B cell (primary cell): ENCODE measurements at regions not wholly inside any gene's neighbourhood (a gene's known extent, or its start where the extent isn't known, plus 50 kb on each side); places are given as distances from the start of the nearest gene placed in this dataset.

Experiments
- ATAC-seq: fragments of 200-7000 bp; cut with Tn5 transposase; one replicate; pipeline ENCODE4 v1.10.0; 2021; ENCODE audit warnings: low read depth, mild to moderate bottlenecking, moderate number of reproducible peaks, moderate library complexity
- CTCF ChIA-PET: fragments of 350-600 bp; sonication (Branson Sonifier 250); formaldehyde crosslinking; loops from one replicate; lab custom pipeline; 2021; ENCODE audit warnings: antibody characterized with exemption, inconsistent platforms; lab: Charles Lee
- POLR2A ChIA-PET: fragments of 350-600 bp; sonication (Branson Sonifier 250); formaldehyde crosslinking; loops from one replicate; lab custom pipeline; 2021; ENCODE audit warnings: antibody characterized with exemption; lab: Charles Lee
- DNase-seq: peaks from one replicate; pipeline ENCODE4 v3.0.0; 2013
- H2AFZ ChIP-seq: 2 replicates; pipeline ENCODE4 v1.6.1; 2012; ENCODE audit warnings: mild to moderate bottlenecking, low read depth, low read length; ENCODE audit not compliant: insufficient read depth, poor library complexity, severe bottlenecking
- H3K27ac ChIP-seq, 2 donors: 1 replicate in 1 of 2; 2 replicates in 1 of 2; pipeline ENCODE4 v1.5.1; 2012 to 2013; ENCODE audit warnings: low read length in 2 of 2, mild to moderate bottlenecking in 2 of 2, moderate library complexity in 1 of 2
- H3K27me3 ChIP-seq, 4 experiments: fragments of 200-600 bp in 1 of 4; sonication (generic) in 1 of 4; replicated peaks in 1 of 4; 1 replicate in 2 of 4; 2 replicates in 2 of 4; pipeline versions ENCODE4 v1.6.1 to v1.7.0; 2013 to 2016; ENCODE audit warnings: low read length in 3 of 4, mild to moderate bottlenecking in 2 of 4, mixed read lengths in 1 of 4, moderate library complexity in 1 of 4; ENCODE audit not compliant: insufficient read depth in 4 of 4, control insufficient read depth in 3 of 4; ENCODE audit errors: control extremely low read depth in 1 of 4
- H3K36me3 ChIP-seq, 2 experiments: replicated peaks in 1 of 2; 1 replicate in 1 of 2; 2 replicates in 1 of 2; pipeline versions ENCODE4 v1.6.1 to v1.7.1; 2013; ENCODE audit warnings: low read length in 1 of 2; ENCODE audit not compliant: insufficient read depth in 2 of 2, control insufficient read depth in 1 of 2; ENCODE audit errors: control extremely low read depth in 1 of 2, extremely low read depth in 1 of 2
- H3K4me1 ChIP-seq, 2 donors: fragments of 200-600 bp in 1 of 2; sonication (generic) in 1 of 2; 1 replicate in 1 of 2; 2 replicates in 1 of 2; pipeline versions ENCODE4 v1.5.1 to v1.6.1; 2013 to 2017; ENCODE audit warnings: low read length in 2 of 2; ENCODE audit not compliant: control insufficient read depth in 2 of 2, insufficient read depth in 2 of 2
- H3K4me2 ChIP-seq: replicated peaks from 2 replicates; pipeline ENCODE3; 2012; ENCODE audit warnings: mild to moderate bottlenecking, low read depth, low read length; ENCODE audit not compliant: poor library complexity, severe bottlenecking
- H3K4me3 ChIP-seq, 5 experiments: fragments of 200-600 bp in 1 of 5; sonication (generic) in 1 of 5; 1 replicate in 3 of 5; 2 replicates in 2 of 5; pipeline versions ENCODE4 v1.5.1 to v1.7.0; 2011 to 2016; ENCODE audit warnings: low read length in 4 of 5, mild to moderate bottlenecking in 4 of 5, low read depth in 2 of 5, control low read depth in 1 of 5, moderate library complexity in 1 of 5; ENCODE audit not compliant: insufficient read depth in 1 of 5; ENCODE audit errors: control extremely low read depth in 1 of 5, extremely low read depth in 1 of 5
- H3K79me2 ChIP-seq: fragments of 200-600 bp; sonication (generic); one replicate; pipeline ENCODE4 v1.6.0; 2016; ENCODE audit warnings: low read length; ENCODE audit not compliant: control insufficient read depth, insufficient read depth
- H3K9ac ChIP-seq: fragments of 200-600 bp; sonication (generic); 2 replicates; pipeline ENCODE4 v1.6.1; 2017; ENCODE audit warnings: mild to moderate bottlenecking, low read length, moderate library complexity
- H3K9me3 ChIP-seq, 3 donors: one replicate each; pipeline versions ENCODE4 v1.6.1 to v1.7.1; 2013; ENCODE audit warnings: low read length in 2 of 3; ENCODE audit not compliant: control insufficient read depth in 2 of 3, insufficient read depth in 1 of 3; ENCODE audit errors: control extremely low read depth in 1 of 3
- H4K20me1 ChIP-seq: 2 replicates; pipeline ENCODE4 v1.6.0; 2012; ENCODE audit warnings: mild to moderate bottlenecking, low read length; ENCODE audit not compliant: insufficient read depth, control insufficient read depth, poor library complexity, severe bottlenecking
- H3K27ac Mint-ChIP-seq: one replicate; pipeline ENCODE4 v1.8.0; 2021; ENCODE audit warnings: mixed read lengths
- H3K27me3 Mint-ChIP-seq: one replicate; pipeline ENCODE4 v1.8.0; 2021; ENCODE audit warnings: mixed read lengths
- H3K4me1 Mint-ChIP-seq: one replicate; pipeline ENCODE4 v1.8.0; 2021; ENCODE audit warnings: mixed read lengths
- H3K4me3 Mint-ChIP-seq: one replicate; pipeline ENCODE4 v1.8.0; 2021; ENCODE audit warnings: mixed read lengths
- H3K9me3 Mint-ChIP-seq: one replicate; pipeline ENCODE4 v1.8.0; 2022; ENCODE audit warnings: mixed read lengths; ENCODE audit not compliant: insufficient read depth
- EZH2 ChIP-seq: IDR thresholded peaks from 2 replicates; pipeline ENCODE4 v1.6.1; 2012; ENCODE audit warnings: borderline replicate concordance, low read depth, mild to moderate bottlenecking, moderate library complexity, low read length; ENCODE audit not compliant: insufficient read depth, poor library complexity, severe bottlenecking
- WGBS: methylation state at CpG from one replicate; pipeline ENCODE4 v1.1.5; 2013; ENCODE audit warnings: missing lambda C conversion rate; ENCODE audit not compliant: insufficient coverage; 5-methylcytosine and 5-hydroxymethylcytosine counted together
- intact Hi-C: fragments of 100-400 bp; cut with micrococcal nuclease; formaldehyde crosslinking; loops from one replicate; pipeline ENCODE4 v1.10.0; 2022
- TF ChIP-seq, protein P1 (sequence below): fragments of 200-600 bp; IDR thresholded peaks from one replicate; pipeline ENCODE4 v1.8.0; 2022; ENCODE audit warnings: antibody characterized with exemption, mild to moderate bottlenecking

GRCh38 chr13:109642358-109642757, 144.0 kb downstream of the IRS2 start:
- TF ChIP-seq EZH2: no peak
- TF ChIP-seq, protein P1, sequence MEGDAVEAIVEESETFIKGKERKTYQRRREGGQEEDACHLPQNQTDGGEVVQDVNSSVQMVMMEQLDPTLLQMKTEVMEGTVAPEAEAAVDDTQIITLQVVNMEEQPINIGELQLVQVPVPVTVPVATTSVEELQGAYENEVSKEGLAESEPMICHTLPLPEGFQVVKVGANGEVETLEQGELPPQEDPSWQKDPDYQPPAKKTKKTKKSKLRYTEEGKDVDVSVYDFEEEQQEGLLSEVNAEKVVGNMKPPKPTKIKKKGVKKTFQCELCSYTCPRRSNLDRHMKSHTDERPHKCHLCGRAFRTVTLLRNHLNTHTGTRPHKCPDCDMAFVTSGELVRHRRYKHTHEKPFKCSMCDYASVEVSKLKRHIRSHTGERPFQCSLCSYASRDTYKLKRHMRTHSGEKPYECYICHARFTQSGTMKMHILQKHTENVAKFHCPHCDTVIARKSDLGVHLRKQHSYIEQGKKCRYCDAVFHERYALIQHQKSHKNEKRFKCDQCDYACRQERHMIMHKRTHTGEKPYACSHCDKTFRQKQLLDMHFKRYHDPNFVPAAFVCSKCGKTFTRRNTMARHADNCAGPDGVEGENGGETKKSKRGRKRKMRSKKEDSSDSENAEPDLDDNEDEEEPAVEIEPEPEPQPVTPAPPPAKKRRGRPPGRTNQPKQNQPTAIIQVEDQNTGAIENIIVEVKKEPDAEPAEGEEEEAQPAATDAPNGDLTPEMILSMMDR: no peak
- intact Hi-C loops: no loop called here
- DNase-seq: no peak
- no peak overlapping the region for H2AFZ ChIP-seq
- no peaks in the 10 kb centered on the region for H3K79me2 ChIP-seq
- no peaks in the 10 kb centered on the region for H4K20me1 ChIP-seq
- ChIA-PET CTCF (no interaction called here), POLR2A (no interaction called here)
- no peaks in the 10 kb centered on the region for H3K4me1 ChIP-seq
- Mint-ChIP-seq H3K9me3 (peaks cover 18% of the 10 kb centered on the region), H3K4me1 (peaks cover 3% of the 10 kb centered on the region), H3K27ac (no peak overlapping the region), H3K27me3 (no peaks in the 10 kb centered on the region), H3K4me3 (no peak overlapping the region)
- ATAC-seq: no peak
- WGBS: 98% methylated on average over 8 of the region's 8 CpGs
- no peak overlapping the region for H3K27ac ChIP-seq
- H3K9ac ChIP-seq: no peak overlapping the region
- H3K36me3 ChIP-seq: no peaks in the 10 kb centered on the region
- H3K9me3 ChIP-seq: peaks cover 1 to 35% (median 12%) of the 10 kb centered on the region in 3 donors
- H3K27me3 ChIP-seq: no peaks in the 10 kb centered on the region
- H3K4me3 ChIP-seq: no peak overlapping the region
- H3K4me2 ChIP-seq: no peak overlapping the region

DNA sequence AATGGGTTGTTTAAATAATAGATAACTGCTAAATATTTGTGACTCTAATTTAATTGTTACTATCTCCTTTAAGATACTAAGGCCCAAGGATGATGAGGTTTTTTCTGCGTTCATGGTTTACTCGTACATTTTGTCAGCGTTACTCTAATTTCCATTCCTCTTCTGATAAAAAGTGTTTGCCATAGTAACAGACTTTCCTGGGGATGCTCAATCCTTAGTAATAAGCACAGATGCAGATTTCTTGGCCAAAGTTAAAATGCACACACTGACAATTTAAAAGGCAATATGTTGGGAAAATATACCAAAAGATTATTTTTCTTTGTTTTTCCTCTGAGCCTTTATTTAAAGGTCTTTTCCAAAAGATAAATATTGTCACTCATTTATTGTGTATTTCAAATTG, 149.6 kb downstream of the IRS2 start:
- Mint-ChIP-seq H3K4me1 (no peaks in the 10 kb centered on the region), H3K4me3 (no peak overlapping the region), H3K27me3 (no peaks in the 10 kb centered on the region), H3K27ac (no peak overlapping the region), H3K9me3 (peaks cover 17% of the 10 kb centered on the region)
- Histone ChIP-seq H3K9me3 (peaks cover 0 to 26% (median 12%) of the 10 kb centered on the region in 3 donors), H3K4me3 (no peak overlapping the region), H4K20me1 (no peaks in the 10 kb centered on the region), H3K4me2 (no peak overlapping the region), H3K9ac (no peak overlapping the region), H3K27me3 (no peaks in the 10 kb centered on the region), H3K79me2 (no peaks in the 10 kb centered on the region), H2AFZ (no peak overlapping the region), H3K27ac (no peak overlapping the region), H3K36me3 (no peaks in the 10 kb centered on the region), H3K4me1 (no peaks in the 10 kb centered on the region)
- WGBS: no CpG with 5 or more reads among the region's 3 CpGs
- TF ChIP-seq EZH2: no peak
- TF ChIP-seq, protein P1: no peak
- ChIA-PET POLR2A (no interaction called here), CTCF (no interaction called here)
- no peak for ATAC-seq
- DNase-seq: no peak
- intact Hi-C loops: no loop called here
